ENCODE measurements at regions not wholly inside any gene's neighbourhood (a gene's known extent, or its start where the extent isn't known, plus 50 kb on each side); places are given as distances from the start of the nearest gene placed in this dataset.
"Not testable (repeated sequence)": the region's sequence is repeated elsewhere in the genome, so short reads cannot be mapped to it uniquely, and the experiment has no call there.

- no peak for DNase-seq
Observed at GRCh38 chr10:114872519-114873087, 51.0 kb downstream of the FHIP2A start.

- peak; percentile 24 to 29 for DNase-seq
Observed at GRCh38 chr10:114874827-114875411, 53.3 kb downstream of the FHIP2A start.

- DNase-seq: not testable (repeated sequence)
Observed at GRCh38 chr10:114875590-114876081, 54.1 kb downstream of the FHIP2A start.

GRCh38 chr10:114876169-114876568 is 54.6 kb downstream of the FHIP2A start:
- DNase-seq: no peak

- peak; percentile 72 for DNase-seq
Observed at GRCh38 chr10:114876602-114877300, 55.2 kb downstream of the FHIP2A start.

GRCh38 chr10:114877301-114877644 is 55.7 kb downstream of the FHIP2A start:
- DNase-seq: no peak

- no peak for DNase-seq
Observed at GRCh38 chr10:114879093-114879492, 57.5 kb downstream of the FHIP2A start.

GRCh38 chr10:114879541-114880158 is 58.1 kb downstream of the FHIP2A start:
- peak; percentile 65 to 66 for DNase-seq

- no peak for DNase-seq
Observed at GRCh38 chr10:114881417-114881816, 56.6 kb upstream of the TRUB1 start.

GRCh38 chr10:114881901-114882300 is 56.1 kb upstream of the TRUB1 start:
- no peak for DNase-seq

GRCh38 chr10:114885443-114885842 is 52.6 kb upstream of the TRUB1 start:
- no peak for DNase-seq
